ENCODE measurements at regions not wholly inside any gene's neighbourhood (a gene's known extent, or its start where the extent isn't known, plus 50 kb on each side); places are given as distances from the start of the nearest gene placed in this dataset.

GRCh38 chr12:93299262-93299846 lies 78.4 kb upstream of the NUDT4 start:
- WGBS, 2 experiments (ENCODE audit: extremely low coverage in 1 of 2, insufficient coverage in 1 of 2, insufficient read length in 1 of 2, insufficient replicate concordance in 2 of 2, low coverage in 1 of 2, low lambda C conversion rate in 2 of 2, missing lambda C conversion rate in 1 of 2) = 90% methylated on average over 5 of the region's 5 CpGs; no CpG with 5 or more reads in 1 of the 2 experiments
- DNase-seq (ENCODE audit: low read depth in 1 of 2, low spot score in 2 of 2) = no peak
- no peaks in the 10 kb centered on the region for H3K27me3 ChIP-seq (replicated peaks in 1 of 4; ENCODE audit: control insufficient read depth in 3 of 4, extremely low read depth in 1 of 4, insufficient read depth in 3 of 4, low read length in 3 of 4)
- H2BK15ac ChIP-seq (ENCODE audit: low read length) = no peak overlapping the region
- no peak overlapping the region for H2BK20ac ChIP-seq (ENCODE audit: low read length)
- no peak overlapping the region for H3K9ac ChIP-seq (replicated peaks in 1 of 4; ENCODE audit: extremely low read depth in 1 of 4, low read depth in 3 of 4, low read length in 3 of 4)
- no peak overlapping the region for H3K27ac ChIP-seq (ENCODE audit: low read depth, low read length)
- no peak overlapping the region for H2BK12ac ChIP-seq (ENCODE audit: low read depth, low read length)
- no peak overlapping the region for H3K14ac ChIP-seq (ENCODE audit: insufficient read length)
- H3K23ac ChIP-seq (ENCODE audit: insufficient read length) = no peak overlapping the region
- H2AFZ ChIP-seq (ENCODE audit: low read length) = no peak overlapping the region
- H3K79me2 ChIP-seq (ENCODE audit: control insufficient read depth in 1 of 2, insufficient read depth in 2 of 2, low read length in 2 of 2) = no peaks in the 10 kb centered on the region
- no peak overlapping the region for H3K56ac ChIP-seq (replicated peaks; ENCODE audit: insufficient read length, low read depth, low read length)
- no peak overlapping the region for H4K91ac ChIP-seq (replicated peaks; ENCODE audit: insufficient read length, low read length)
- H4K8ac ChIP-seq (ENCODE audit: extremely low read depth, insufficient read depth, low read length) = no peak overlapping the region
- no peaks in the 10 kb centered on the region for H3K79me1 ChIP-seq (ENCODE audit: low read depth, low read length)
- H2BK120ac ChIP-seq (replicated peaks; ENCODE audit: low read depth, low read length) = no peak overlapping the region
- FAIRE-seq = no peak
- H3K4me1 ChIP-seq (replicated peaks in 1 of 4; ENCODE audit: control insufficient read depth in 3 of 4, insufficient read depth in 4 of 4, low read length in 3 of 4) = no peaks in the 10 kb centered on the region
- no peak overlapping the region for H3K4me2 ChIP-seq (ENCODE audit: insufficient read depth in 1 of 2, low read depth in 2 of 2, low read length in 2 of 2)
- H4K20me1 ChIP-seq (replicated peaks in 1 of 2; ENCODE audit: control insufficient read depth in 1 of 2, insufficient read depth in 2 of 2, low read length in 2 of 2) = no peaks in the 10 kb centered on the region
- H2AK5ac ChIP-seq (ENCODE audit: low read depth, low read length) = no peak overlapping the region
- no peaks in the 10 kb centered on the region for H3K36me3 ChIP-seq (ENCODE audit: control insufficient read depth in 2 of 4, insufficient read depth in 4 of 4, low read length in 3 of 4)
- no peak overlapping the region for H3K18ac ChIP-seq (ENCODE audit: extremely low read depth, low read length)
- no peaks in the 10 kb centered on the region for H3K9me3 ChIP-seq (ENCODE audit: insufficient read depth in 2 of 2, low read depth in 1 of 2, low read length in 1 of 2)
- CTCF ChIA-PET (ENCODE audit: partially characterized antibody) = no interaction called here
- no peak overlapping the region for H3K4me3 ChIP-seq (ENCODE audit: extremely low read depth in 1 of 4, insufficient read depth in 2 of 4, low read depth in 3 of 4, low read length in 4 of 4)
- POLR2A ChIA-PET (ENCODE audit: partially characterized antibody) = no interaction called here
- H4K5ac ChIP-seq (ENCODE audit: insufficient read length, low read depth, low read length) = no peak overlapping the region
- H3K4ac ChIP-seq (replicated peaks; ENCODE audit: insufficient read length, low read depth, low read length) = no peak overlapping the region
- H3K23me2 ChIP-seq (ENCODE audit: low read depth, low read length) = no peaks in the 10 kb centered on the region
- H2BK5ac ChIP-seq (ENCODE audit: low read depth, low read length) = no peak overlapping the region
- TF ChIP-seq E2F6 (IDR thresholded peaks at IDR 0.05) (no peak), BCL11A (IDR thresholded peaks at IDR 0.05; ENCODE audit: low read depth in 2 of 2, low read length in 2 of 2) (no peak), CBX8 (IDR thresholded peaks at IDR 0.05; ENCODE audit: borderline replicate concordance, low read depth, low read length) (no peak), HDAC2 (IDR thresholded peaks at IDR 0.05; ENCODE audit: borderline replicate concordance in 1 of 2, low read depth in 2 of 2, low read length in 2 of 2) (no peak), TBP (IDR thresholded peaks at IDR 0.05; ENCODE audit: low read depth, low read length) (no peak), PHF8 (conservative IDR thresholded peaks at IDR 0.05; ENCODE audit: low read depth, low read length) (no peak), POU5F1 (IDR thresholded peaks at IDR 0.05; ENCODE audit: low read depth, low read length) (no peak), TEAD4 (IDR thresholded peaks at IDR 0.05; ENCODE audit: low read depth, low read length) (no peak), KDM1A (IDR thresholded peaks at IDR 0.05; ENCODE audit: borderline replicate concordance, low read length) (no peak), SIX5 (IDR thresholded peaks at IDR 0.05; ENCODE audit: low read depth, low read length) (no peak), SUZ12 (IDR thresholded peaks at IDR 0.05; ENCODE audit: low read length) (no peak)
- TF ChIP-seq, protein P1, sequence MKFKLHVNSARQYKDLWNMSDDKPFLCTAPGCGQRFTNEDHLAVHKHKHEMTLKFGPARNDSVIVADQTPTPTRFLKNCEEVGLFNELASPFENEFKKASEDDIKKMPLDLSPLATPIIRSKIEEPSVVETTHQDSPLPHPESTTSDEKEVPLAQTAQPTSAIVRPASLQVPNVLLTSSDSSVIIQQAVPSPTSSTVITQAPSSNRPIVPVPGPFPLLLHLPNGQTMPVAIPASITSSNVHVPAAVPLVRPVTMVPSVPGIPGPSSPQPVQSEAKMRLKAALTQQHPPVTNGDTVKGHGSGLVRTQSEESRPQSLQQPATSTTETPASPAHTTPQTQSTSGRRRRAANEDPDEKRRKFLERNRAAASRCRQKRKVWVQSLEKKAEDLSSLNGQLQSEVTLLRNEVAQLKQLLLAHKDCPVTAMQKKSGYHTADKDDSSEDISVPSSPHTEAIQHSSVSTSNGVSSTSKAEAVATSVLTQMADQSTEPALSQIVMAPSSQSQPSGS (IDR thresholded peaks at IDR 0.05; ENCODE audit: low read length) = no peak

Measured in H1 (cell line).